ENCODE measurements at regions not wholly inside any gene's neighbourhood (a gene's known extent, or its start where the extent isn't known, plus 50 kb on each side); places are given as distances from the start of the nearest gene placed in this dataset.

DNA sequence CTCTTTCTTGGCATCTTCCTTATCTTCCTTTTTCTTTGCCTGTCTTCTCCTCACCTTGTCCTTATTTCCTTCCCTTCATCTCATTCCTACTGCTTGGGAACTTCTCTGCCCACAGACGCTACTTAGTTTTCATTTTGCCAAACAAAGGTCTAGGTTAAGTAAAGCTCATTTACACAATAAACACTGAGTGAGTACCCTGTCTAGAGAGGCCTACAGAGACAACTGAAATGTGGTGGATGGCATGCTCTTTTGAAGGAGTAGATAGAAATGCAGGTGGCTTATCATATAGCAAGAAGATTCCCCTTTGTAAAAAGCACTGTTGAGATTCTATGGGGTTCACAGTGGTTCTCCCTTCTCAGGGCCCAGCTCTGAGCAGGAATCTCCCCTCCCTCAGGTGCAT lies 319.0 kb downstream of the CNTN3 start:
- TF ChIP-seq, protein P1, sequence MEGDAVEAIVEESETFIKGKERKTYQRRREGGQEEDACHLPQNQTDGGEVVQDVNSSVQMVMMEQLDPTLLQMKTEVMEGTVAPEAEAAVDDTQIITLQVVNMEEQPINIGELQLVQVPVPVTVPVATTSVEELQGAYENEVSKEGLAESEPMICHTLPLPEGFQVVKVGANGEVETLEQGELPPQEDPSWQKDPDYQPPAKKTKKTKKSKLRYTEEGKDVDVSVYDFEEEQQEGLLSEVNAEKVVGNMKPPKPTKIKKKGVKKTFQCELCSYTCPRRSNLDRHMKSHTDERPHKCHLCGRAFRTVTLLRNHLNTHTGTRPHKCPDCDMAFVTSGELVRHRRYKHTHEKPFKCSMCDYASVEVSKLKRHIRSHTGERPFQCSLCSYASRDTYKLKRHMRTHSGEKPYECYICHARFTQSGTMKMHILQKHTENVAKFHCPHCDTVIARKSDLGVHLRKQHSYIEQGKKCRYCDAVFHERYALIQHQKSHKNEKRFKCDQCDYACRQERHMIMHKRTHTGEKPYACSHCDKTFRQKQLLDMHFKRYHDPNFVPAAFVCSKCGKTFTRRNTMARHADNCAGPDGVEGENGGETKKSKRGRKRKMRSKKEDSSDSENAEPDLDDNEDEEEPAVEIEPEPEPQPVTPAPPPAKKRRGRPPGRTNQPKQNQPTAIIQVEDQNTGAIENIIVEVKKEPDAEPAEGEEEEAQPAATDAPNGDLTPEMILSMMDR (IDR thresholded peaks at IDR 0.05) = no peak
- TF ChIP-seq POLR2AphosphoS5 (IDR thresholded peaks at IDR 0.05) = no peak

Measured in prostate gland (tissue), 2 donors.